Skin epidermis (tissue), 12 donors: ENCODE measurements at regions not wholly inside any gene's neighbourhood (a gene's known extent, or its start where the extent isn't known, plus 50 kb on each side); places are given as distances from the start of the nearest gene placed in this dataset.
"Not testable (repeated sequence)": the region's sequence is repeated elsewhere in the genome, so short reads cannot be mapped to it uniquely, and the experiment has no call there.

Experiments used
- H3K27ac ChIP-seq, 21 experiments: fragments of 200-600 bp; sonication (generic) in 11 of 21; one replicate each; pipeline ENCODE4 v1.5.0; 2020; ENCODE audit warnings: mild to moderate bottlenecking in 3 of 21, inconsistent platforms in 2 of 21, moderate library complexity in 2 of 21
- H3K4me3 ChIP-seq, 7 experiments: fragments of 200-600 bp; sonication (generic) in 2 of 7; one replicate each; pipeline ENCODE4 v1.5.0; 2020; ENCODE audit warnings: inconsistent platforms in 2 of 7, mild to moderate bottlenecking in 2 of 7, moderate library complexity in 1 of 7

DNA sequence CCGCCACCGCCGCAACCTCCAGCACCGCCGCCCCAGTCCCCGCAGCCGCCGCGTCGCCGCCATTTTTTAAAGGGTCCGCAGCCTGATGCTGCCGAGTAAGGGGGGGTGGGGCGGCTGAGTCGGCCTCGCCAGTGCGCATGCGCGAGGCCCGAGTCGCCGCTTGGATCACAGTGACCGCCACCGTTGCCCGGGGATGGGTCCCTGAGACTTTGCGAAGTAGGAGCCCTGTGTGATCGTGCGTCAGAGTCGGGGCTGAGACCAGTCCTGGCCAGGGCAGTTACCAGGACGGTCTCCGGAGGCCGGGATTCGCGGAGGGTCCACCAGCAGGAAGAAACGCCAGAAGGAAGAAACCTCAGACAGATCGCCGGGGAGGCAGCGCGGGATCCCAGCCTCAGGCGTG, 1421.7 kb upstream of the PCDH10 start:
- not testable (repeated sequence) for H3K27ac ChIP-seq
- H3K4me3 ChIP-seq: peak overlapping the region in 1 of 7 experiments; percentile 2

GRCh38 chr4:131729205-131729604, 1419.9 kb upstream of the PCDH10 start:
- H3K4me3 ChIP-seq, H3K27ac ChIP-seq: not testable (repeated sequence)

GRCh38 chr4:131729716-131730398, 1419.2 kb upstream of the PCDH10 start:
- not testable (repeated sequence) for H3K27ac ChIP-seq, H3K4me3 ChIP-seq

GRCh38 chr4:131730574-131730973, 1418.5 kb upstream of the PCDH10 start:
- H3K4me3 ChIP-seq, H3K27ac ChIP-seq: not testable (repeated sequence)

GRCh38 chr4:131732034-131732630, 1417.0 kb upstream of the PCDH10 start:
- H3K27ac ChIP-seq, H3K4me3 ChIP-seq: not testable (repeated sequence)

DNA sequence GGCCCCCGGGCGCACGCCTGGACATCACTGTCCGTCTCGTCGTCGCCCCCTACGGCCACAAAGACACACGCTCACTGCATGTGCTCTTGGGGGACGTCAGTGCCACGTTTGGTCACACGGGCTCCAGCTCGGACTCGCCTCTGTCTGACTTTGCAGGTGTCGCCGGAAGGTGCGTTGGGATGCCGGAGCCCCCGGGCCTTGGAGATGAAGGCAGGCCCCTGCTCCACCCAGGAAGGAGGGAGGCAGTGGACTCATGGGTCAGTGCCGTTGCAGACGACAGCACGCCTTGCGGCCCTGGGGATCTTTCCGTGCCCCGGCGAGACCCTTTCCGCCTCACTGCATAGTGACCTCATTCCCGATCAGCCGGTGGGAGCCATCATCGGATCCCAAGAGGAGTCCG, 1414.8 kb upstream of the PCDH10 start:
- H3K27ac ChIP-seq, H3K4me3 ChIP-seq: not testable (repeated sequence)

- H3K27ac ChIP-seq: not testable (repeated sequence)
Observed at GRCh38 chr4:131734851-131735385, 1414.2 kb upstream of the PCDH10 start.

GRCh38 chr4:131738991-131739390, 1410.1 kb upstream of the PCDH10 start:
- not testable (repeated sequence) for H3K4me3 ChIP-seq

More at GRCh38 chr4:131734851-131735385, 1414.2 kb upstream of the PCDH10 start:
- not testable (repeated sequence) for H3K4me3 ChIP-seq

DNA sequence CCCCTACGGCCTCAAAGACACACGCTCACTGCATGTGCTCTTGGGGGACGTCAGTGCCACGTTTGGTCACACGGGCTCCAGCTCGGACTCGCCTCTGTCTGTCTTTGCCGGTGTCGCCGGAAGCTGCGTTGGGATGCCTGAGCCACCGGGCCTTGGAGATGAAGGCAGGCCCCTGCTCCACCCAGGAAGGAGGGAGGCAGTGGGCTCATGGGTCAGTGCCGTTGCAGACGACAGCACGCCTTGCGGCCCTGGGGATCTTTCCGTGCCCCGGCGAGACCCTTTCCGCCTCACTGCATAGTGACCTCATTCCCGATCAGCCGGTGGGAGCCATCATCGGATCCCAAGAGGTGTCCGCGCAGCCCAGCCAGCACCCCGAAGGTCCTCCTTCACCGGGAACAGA, 1407.3 kb upstream of the PCDH10 start:
- not testable (repeated sequence) for H3K27ac ChIP-seq, H3K4me3 ChIP-seq

More at GRCh38 chr4:131738991-131739390, 1410.1 kb upstream of the PCDH10 start:
- H3K27ac ChIP-seq: not testable (repeated sequence)

DNA sequence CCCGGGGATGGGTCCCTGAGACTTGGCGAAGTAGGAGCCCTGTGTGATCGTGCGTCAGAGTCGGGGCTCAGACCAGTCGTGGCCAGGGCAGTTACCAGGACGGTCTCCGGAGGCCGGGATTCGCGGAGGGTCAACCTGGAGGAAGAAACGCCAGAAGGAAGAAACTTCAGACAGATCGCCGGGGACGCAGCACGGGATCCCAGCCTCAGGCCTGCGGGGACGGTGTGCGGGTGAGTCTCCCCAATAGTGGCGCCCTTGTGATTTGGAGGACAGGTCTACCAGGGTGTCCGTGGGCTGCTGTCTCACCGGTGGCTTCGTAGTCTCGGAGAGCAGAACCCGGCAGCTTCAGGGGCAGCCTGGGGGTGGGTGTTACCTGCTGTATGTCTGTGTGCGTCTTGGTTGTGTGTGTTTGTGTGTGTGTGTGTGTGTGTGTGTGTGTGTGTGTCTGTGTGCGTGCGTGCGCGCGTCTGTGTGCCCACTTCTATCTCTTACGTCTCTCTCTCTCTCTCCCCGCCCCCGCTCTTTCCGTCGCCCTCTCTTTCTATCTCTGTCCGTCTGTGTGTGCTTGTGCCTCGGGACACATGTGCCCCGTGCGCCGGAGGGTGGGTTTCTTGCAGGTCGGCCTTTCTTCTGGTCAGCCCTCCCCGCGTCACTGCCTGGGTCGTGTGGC, 1406.4 kb upstream of the PCDH10 start:
- not testable (repeated sequence) for H3K27ac ChIP-seq, H3K4me3 ChIP-seq

DNA sequence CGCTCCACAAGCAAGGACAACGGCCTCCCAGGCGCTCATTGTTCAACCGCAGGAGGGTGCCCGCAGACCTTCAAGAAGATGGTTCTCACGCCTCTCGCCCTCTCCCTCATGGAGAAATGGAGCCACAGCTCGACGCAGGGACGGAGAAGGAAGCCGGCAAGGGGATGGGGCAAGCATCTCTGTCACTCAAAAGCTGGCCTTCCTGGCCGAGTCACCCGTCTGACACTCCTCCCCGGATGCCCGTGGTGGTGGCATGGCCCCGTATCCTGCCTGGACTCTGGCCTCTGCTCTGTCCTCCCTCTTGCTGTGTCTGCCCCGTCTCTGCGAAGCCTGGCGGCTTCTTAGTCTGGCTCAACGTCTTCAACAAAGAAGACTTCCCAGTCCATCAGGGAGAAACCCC, 1405.7 kb upstream of the PCDH10 start:
- not testable (repeated sequence) for H3K27ac ChIP-seq, H3K4me3 ChIP-seq

GRCh38 chr4:131747203-131747602, 1401.9 kb upstream of the PCDH10 start:
- not testable (repeated sequence) for H3K27ac ChIP-seq, H3K4me3 ChIP-seq

- H3K27ac ChIP-seq, H3K4me3 ChIP-seq: not testable (repeated sequence)
Observed at GRCh38 chr4:131749224-131749623, 1399.9 kb upstream of the PCDH10 start.

GRCh38 chr4:131750006-131750405, 1399.1 kb upstream of the PCDH10 start:
- H3K27ac ChIP-seq, H3K4me3 ChIP-seq: not testable (repeated sequence)

- not testable (repeated sequence) for H3K4me3 ChIP-seq, H3K27ac ChIP-seq
Observed at GRCh38 chr4:131750469-131750868, 1398.6 kb upstream of the PCDH10 start.

DNA sequence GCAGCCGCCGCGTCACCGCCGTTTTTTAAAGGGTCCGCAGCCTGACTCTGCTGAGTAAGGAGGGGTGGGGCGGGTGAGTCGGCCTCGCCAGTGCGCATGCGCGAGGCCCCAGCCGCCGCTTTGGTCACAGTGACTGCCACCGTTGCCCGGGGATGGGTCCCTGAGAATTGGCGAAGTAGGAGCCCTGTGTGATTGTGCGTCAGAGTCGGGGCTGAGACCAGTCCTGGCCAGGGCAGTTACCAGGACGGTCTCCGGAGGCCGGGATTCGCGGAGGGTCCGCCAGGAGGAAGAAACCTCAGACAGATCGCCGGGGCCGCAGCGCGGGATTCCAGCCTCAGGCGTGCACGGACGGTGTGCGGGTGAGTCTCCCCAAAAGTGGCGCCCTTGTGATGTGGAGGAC, 1386.9 kb upstream of the PCDH10 start:
- not testable (repeated sequence) for H3K27ac ChIP-seq, H3K4me3 ChIP-seq

GRCh38 chr4:131764730-131765129, 1384.4 kb upstream of the PCDH10 start:
- Histone ChIP-seq H3K27ac (no peak overlapping the region), H3K4me3 (no peak overlapping the region)

- not testable (repeated sequence) for H3K4me3 ChIP-seq, H3K27ac ChIP-seq
Observed at GRCh38 chr4:131774382-131774781, 1374.7 kb upstream of the PCDH10 start.

DNA sequence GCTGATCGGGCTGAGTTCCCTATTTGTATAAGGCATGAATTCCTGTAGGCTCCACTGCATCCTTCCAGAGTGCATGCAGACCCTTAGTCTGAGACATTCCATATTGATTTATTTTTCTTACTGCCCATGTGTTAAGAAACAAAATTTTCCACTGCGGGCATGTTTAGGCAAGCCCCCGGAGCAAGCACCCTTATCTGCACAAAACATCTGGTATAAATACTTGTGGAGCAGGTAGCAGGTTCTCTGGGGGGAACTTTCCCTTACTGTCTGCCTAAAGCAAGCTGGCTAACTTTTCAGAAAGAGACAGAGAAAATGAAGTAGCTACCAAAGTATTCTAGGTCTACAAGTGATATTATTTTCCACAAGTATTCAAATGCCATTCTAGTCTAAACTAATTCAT, 1338.5 kb upstream of the PCDH10 start:
- H3K4me3 ChIP-seq, H3K27ac ChIP-seq: not testable (repeated sequence)
